ENCODE measurements at regions not wholly inside any gene's neighbourhood (a gene's known extent, or its start where the extent isn't known, plus 50 kb on each side); places are given as distances from the start of the nearest gene placed in this dataset.

DNA sequence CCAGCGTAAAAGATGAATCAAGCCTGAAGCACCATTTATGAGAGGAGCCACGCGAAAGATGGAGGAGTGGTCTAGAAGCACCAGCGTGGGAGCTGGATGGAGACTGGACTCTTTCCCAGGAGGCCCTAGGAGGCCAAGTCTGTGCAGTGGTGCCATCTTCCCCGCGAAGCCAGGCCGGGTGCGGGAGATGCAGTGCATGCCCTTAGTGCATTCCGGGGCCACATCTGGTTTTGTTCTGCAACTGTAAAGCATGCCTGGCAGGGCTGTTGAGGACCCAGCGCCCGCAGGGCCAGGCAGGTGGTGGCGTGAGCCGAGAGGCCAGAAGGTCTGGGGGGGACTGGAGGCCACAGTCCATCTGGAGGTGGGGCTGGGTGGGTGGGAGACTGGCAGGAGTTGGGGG is 78.6 kb upstream of the ADRA2C start:
- in situ Hi-C loops (cut with HindIII; ENCODE audit: low pct_unique_long_range_greater_than_20kb, low sequenced_read_pairs): no loop called here
- TF ChIP-seq JUND (IDR thresholded peaks at IDR 0.05; ENCODE audit: low read depth): no peak

DNA sequence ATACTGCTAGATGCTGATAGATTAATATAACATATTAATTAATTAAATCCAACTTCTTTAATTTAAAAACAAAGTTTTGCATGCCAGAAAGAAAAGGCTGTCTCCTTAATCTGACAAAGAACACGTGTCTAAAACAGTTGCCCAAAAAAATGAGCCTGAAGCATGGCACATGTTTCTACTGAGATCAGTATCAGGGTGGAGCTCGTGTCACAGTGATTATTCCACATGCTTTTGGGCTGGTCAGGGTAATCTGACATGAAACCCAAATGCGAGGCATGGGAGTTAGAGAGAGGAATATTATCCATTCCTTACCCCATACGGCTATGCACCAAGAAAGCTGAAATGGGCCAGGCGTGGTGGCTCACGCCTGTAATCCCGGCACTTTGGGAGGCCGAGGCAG is 79.4 kb upstream of the ADRA2C start:
- in situ Hi-C loops (cut with HindIII; ENCODE audit: low pct_unique_long_range_greater_than_20kb, low sequenced_read_pairs): no loop called here
- no peak for TF ChIP-seq JUND (IDR thresholded peaks at IDR 0.05; ENCODE audit: low read depth)
- DNase-seq (ENCODE audit: low read depth in 1 of 2, low spot score in 1 of 2): no peak

More for the DNA sequence above, 78.6 kb upstream of the ADRA2C start:
- DNase-seq (ENCODE audit: low read depth in 1 of 2, low spot score in 1 of 2): no peak

DNA sequence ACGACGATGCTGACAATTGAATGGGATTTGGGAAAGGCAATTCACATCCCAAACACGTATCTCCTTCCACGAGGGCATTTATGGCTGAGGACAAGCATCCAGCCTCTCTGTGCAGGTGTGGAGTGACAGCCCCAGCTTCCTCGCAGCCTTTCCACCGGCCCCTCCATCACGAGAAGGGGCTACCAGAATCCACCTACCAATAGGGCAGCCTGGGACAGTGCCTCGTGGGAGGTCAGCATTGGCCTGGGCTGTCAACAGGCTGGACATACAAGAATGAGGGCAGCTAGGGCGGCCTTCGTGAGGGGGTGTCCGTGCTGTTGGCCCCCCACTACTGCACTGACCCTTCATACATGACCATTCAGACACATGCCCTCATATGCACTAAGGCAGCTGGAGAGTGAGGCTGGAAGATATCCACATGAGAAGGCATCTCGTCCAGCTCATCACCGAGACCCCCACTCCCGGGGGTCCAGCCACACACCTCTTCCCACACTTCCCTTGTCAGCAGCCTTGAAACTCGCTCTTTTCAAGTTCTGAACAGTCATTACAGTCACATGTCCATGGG is 81.0 kb upstream of the ADRA2C start:
- in situ Hi-C loops (cut with HindIII; ENCODE audit: low pct_unique_long_range_greater_than_20kb, low sequenced_read_pairs): no loop called here
- no peak for TF ChIP-seq JUND (IDR thresholded peaks at IDR 0.05; ENCODE audit: low read depth)
- no peak for DNase-seq (ENCODE audit: low read depth in 1 of 2, low spot score in 1 of 2)

DNA sequence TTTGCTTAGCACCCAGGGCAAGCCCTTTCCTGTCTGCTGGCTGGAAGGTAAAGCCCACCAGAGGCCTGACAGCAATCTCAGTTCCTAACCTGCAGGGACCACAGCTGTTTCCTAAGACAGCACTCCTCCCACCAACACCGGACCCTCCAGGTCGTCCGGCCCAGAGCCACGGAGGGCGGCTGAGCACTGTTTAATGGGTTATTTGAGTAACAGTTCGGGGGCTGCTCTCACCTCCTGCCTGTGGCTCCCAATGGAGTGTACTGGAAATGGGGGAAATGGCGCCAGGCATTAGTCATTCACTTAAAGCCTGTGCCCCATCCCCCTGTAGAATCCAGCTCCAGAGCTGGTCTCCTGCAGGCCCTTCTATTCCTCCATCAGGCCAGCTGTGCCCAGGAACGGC is 81.6 kb upstream of the ADRA2C start:
- in situ Hi-C loops (cut with HindIII; ENCODE audit: low pct_unique_long_range_greater_than_20kb, low sequenced_read_pairs): no loop called here
- no peak for TF ChIP-seq JUND (IDR thresholded peaks at IDR 0.05; ENCODE audit: low read depth)
- no peak for DNase-seq (ENCODE audit: low read depth in 1 of 2, low spot score in 1 of 2)

DNA sequence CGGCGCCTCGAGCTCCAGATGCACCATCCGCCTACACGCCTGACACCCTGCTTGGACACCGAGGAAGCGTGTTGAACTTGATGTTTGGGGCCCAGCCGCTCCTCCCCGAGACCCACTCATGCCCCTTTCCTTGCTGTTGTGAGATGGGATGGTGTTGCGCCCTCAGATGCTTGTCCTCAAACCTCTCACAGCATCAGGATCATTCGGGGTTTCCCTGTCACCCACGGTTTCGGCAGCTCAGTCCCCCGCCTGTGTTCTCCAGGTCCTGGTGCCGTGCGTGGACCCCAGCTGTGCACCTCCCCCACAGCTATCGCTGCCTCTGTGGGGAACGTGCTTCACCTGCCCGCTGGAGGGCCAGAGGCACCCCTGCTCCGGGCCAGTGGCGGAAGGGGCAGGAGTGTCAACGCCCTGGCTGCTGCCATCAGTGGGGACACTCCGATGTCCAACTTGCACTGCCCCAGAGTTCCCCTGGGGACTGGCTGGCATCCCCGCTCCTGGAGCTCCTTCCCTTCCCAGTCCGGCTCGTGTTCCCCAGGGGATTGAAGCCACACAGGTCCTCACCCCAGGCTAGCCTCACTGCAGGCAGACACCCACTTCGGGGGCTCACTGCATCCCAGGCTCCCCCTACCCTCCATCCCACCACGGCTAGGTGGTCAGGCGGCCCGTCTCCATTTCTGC is 82.3 kb upstream of the ADRA2C start:
- DNase-seq (ENCODE audit: low read depth in 1 of 2, low spot score in 1 of 2): no peak
- no peak for TF ChIP-seq JUND (IDR thresholded peaks at IDR 0.05; ENCODE audit: low read depth)
- in situ Hi-C loops (cut with HindIII; ENCODE audit: low pct_unique_long_range_greater_than_20kb, low sequenced_read_pairs): no loop called here

DNA sequence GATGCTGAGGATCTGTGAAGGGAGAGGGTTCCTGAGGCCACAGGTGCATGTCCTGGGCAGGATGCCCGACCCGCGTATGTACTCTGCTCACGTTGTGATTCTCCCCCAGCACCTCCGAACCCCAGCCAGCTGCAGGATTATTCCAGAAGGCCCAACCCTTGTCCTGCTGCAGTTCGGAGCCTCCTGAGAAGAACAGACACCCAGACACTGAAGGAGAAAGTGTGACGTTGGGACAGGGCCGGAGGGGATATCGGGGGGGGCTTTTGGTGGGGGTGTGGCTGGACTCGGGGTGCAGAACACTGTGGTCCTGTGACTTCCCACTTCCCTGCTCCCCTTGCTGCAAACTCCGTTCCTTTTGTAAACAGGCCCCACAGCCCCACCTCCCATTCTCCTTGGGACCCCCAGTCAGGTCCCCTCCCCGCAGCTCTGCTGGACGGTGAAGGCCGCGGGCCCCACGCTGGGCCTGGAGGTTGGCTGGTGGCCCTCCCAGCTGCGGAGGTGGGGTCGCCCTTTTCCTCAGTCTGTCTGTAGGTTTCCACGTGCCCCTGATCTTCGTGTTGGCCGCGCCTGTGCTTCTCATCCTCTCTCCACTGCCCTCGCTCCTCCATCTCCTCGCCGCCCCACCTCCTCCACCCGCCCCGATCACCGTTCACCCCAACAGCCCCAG is 83.0 kb upstream of the ADRA2C start:
- in situ Hi-C loops (cut with HindIII; ENCODE audit: low pct_unique_long_range_greater_than_20kb, low sequenced_read_pairs): no loop called here
- no peak for DNase-seq (ENCODE audit: low read depth in 1 of 2, low spot score in 1 of 2)
- TF ChIP-seq JUND (IDR thresholded peaks at IDR 0.05; ENCODE audit: low read depth): no peak

DNA sequence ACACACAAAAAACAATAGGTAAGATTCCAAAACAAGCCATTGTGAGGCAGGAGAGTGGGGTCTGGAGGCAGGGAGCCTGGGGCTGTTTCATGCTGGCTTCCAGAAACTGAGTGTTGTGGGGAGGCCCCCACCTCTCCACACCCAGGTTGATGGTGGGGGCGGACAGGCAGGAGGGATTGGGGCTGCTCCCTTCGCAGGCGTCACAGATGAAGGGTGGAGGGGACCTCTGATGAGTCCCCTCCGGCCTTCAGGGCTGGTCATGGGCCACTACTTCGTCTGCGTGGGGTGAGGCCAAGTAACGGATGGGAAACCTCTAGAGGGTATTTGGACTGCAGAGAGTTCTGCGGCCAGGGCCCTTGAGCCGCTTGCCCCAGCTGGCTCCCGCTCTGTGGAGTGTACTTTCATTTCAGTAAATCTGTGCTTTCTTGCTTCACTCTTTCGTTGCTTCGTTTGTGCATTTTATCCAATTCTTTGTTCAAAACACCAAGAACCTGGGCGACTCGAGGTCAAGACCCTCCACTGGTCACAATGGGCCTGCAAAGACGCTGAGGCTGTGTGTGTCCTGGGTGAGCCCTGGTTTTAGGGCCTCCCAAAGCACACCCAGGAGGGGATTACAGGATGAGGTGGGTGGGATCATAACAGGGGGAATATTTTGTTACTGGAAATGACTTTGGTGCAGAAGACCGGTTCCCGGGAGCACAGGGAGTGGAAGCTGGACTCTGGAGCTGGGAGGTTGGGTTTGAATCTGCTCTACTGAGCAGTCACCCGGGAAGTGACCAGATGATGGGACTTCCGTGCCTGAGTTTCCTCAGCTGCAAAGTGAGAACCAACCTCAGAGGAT is 83.7 kb upstream of the ADRA2C start:
- no peak for DNase-seq (ENCODE audit: low read depth in 1 of 2, low spot score in 1 of 2)
- in situ Hi-C loops (cut with HindIII; ENCODE audit: low pct_unique_long_range_greater_than_20kb, low sequenced_read_pairs): no loop called here
- no peak for TF ChIP-seq JUND (IDR thresholded peaks at IDR 0.05; ENCODE audit: low read depth)

DNA sequence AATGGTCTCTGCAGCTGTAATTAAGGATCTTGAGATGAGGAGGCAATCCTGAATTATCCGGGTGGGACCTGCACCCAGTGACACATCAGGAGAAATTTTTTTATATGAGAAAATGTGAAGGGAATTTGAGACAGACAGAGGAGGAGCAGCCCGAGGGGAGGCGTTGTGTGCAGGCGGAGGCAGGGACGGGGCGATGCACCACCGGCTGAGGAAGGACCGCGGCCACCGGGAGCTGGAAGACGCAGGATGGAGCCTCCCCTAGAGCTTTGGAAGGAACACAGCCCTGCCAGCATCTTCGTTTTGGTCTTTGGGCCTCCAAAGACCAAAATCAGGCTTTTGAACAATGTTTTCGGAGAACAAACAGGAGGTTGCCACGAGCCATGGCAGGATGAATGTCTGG is 85.0 kb upstream of the ADRA2C start:
- DNase-seq (ENCODE audit: low read depth in 1 of 2, low spot score in 1 of 2): no peak
- in situ Hi-C loops (cut with HindIII; ENCODE audit: low pct_unique_long_range_greater_than_20kb, low sequenced_read_pairs): no loop called here
- no peak for TF ChIP-seq JUND (IDR thresholded peaks at IDR 0.05; ENCODE audit: low read depth)

DNA sequence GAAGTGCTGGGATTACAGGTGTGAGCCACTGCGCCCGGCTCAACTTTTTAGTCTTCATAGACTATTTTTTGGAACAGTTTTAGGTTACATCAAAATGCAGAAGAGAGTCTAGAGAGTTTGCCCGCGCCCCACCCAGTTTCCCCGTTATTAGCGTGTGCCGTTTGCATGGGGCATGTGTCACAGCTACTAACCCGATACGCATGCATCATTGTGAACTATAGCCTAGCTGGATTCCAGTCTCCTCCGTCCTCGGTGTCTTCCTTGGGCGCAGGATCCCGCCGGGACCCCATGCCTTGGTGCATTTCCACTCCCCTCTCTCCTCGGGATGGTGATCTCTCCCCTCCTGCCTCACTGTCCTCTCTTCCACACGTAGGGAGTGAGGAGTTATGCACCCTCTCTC is 85.5 kb upstream of the ADRA2C start:
- DNase-seq (ENCODE audit: low read depth in 1 of 2, low spot score in 1 of 2): no peak
- no peak for TF ChIP-seq JUND (IDR thresholded peaks at IDR 0.05; ENCODE audit: low read depth)
- in situ Hi-C loops (cut with HindIII; ENCODE audit: low pct_unique_long_range_greater_than_20kb, low sequenced_read_pairs): no loop called here

DNA sequence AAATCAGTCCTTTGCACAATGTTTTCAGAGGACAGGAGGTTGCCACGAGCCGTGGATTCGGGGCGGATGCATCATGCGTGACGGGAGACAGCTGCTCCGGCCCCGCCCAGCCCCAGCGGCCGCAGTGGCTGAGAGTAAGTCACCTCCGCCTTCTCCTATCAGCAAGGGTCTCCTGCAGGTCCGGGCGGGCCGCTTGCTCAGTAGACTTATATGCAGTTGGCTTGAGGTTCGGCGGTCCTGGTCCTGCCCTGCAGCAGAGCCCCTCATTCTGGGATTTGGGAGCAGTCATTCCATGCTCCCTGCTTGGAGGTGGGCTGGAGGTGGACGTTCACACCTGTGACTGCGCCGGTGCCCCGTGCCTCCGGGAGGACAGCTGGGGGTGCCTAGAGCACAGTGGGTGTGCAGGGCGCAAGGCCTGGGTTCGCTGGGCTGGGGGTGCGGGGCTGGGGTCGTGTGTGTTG is 86.3 kb upstream of the ADRA2C start:
- in situ Hi-C loops (cut with HindIII; ENCODE audit: low pct_unique_long_range_greater_than_20kb, low sequenced_read_pairs): no loop called here
- TF ChIP-seq JUND (IDR thresholded peaks at IDR 0.05; ENCODE audit: low read depth): no peak
- no peak for DNase-seq (ENCODE audit: low read depth in 1 of 2, low spot score in 1 of 2)

DNA sequence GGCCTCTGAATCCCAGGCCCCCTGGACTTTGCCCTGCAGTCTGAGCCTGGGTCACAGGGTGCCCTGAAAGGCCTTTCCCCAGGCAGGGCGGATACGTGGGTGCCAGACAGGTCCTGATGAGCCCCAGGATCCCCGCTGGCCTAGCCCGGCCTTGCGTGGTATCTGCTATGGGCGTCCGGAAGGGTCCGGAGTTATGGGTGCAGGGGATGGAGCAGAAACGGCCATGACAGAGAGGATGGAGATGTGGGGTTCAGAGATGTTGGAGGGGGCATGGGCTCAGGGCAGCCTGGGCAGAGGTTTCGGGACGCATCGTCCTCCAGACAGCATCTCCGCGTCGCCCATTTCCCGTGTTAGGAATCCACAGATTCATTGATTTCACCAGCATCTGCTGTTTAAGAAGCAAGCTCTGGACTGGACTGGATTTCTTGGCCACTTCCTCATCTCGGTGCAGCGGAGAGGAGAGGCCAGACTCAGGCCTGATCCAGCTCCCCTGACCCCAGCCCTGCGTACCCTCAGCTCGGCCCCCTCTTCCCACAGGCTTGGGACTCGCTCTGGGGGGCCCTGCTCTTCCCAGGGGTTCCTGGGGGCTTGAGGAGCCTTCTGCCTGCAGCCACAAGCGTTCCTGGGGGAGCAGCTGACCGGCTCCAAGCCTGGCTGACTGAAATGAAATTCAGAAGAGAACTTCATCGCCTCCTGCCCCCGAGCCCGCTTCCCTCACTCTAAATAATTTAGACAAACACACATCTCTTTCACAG is 86.9 kb upstream of the ADRA2C start:
- no peak for DNase-seq (ENCODE audit: low read depth in 1 of 2, low spot score in 1 of 2)
- in situ Hi-C loops (cut with HindIII; ENCODE audit: low pct_unique_long_range_greater_than_20kb, low sequenced_read_pairs): no loop called here
- no peak for TF ChIP-seq JUND (IDR thresholded peaks at IDR 0.05; ENCODE audit: low read depth)

DNA sequence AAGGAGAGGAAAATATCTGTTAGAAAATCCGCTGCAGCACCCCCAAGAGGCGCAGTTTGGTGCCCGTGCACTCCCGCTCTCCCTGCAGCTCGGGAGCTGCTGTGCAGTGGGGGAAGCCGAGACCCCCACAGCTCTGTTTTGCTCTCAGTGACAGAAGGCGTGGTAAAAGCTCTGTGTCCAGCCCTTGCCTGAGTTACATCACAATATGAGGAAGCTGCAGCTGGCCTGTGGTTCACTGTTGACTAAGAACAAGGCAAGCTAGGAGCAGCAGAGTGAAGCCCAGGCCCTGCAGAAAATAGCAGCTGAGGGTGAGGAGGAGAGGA is 88.5 kb upstream of the ADRA2C start:
- TF ChIP-seq JUND (IDR thresholded peaks at IDR 0.05; ENCODE audit: low read depth): no peak
- DNase-seq (ENCODE audit: low read depth in 1 of 2, low spot score in 1 of 2): no peak
- in situ Hi-C loops (cut with HindIII; ENCODE audit: low pct_unique_long_range_greater_than_20kb, low sequenced_read_pairs): no loop called here
